AML-193 (cell line): ENCODE measurements at regions not wholly inside any gene's neighbourhood (a gene's known extent, or its start where the extent isn't known, plus 50 kb on each side); places are given as distances from the start of the nearest gene placed in this dataset.

Experiments
- DNase-seq, 2 experiments: peaks; one replicate each; lab custom pipeline; 2025; lab: John Stamatoyannopoulos, UW

DNA sequence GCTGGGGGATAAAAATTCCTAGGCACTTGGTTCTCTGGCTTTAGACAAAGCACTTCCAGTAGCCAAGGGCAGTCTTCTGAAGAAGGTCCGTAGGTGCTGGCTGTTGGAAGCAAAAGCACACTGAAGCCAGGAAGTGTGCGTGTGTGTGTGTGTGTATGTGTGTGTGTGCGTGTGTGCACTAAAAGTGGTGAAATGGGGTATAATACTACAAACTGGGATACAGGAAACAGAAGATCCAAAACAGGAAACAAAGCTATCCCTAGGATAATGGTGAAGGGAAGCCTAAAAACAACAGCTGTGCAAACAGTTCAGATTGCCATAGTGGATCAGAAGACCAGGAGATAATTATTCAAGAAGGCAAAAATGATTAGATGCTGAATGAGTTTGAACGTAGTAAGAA is 103.4 kb downstream of the IL20RB start:
- DNase-seq: no peak

DNA sequence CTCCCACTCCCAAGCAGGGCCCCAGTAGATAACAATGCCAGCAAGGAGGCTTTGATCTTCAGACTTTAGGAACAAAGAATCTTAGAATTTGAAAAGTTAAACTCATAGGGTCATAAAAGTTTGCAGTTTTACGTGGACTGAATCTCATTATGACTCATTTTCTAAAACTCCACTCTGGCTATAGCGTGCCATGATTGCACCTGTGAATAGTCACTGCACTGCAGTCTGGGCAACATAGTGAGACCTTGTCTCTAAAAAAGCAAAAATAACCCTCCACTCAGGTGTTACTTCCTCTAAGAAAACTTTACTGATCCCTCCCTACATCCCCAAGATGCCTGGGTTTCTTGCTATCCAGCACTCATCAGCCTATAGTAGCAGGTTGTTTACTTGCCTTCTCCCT is 104.5 kb downstream of the IL20RB start:
- no peak for DNase-seq

- DNase-seq: no peak
These were observed 107.6 kb downstream of the IL20RB start for GRCh38 chr3:137065381-137065780.

GRCh38 chr3:137066092-137066491 is 108.3 kb downstream of the IL20RB start:
- no peak for DNase-seq

GRCh38 chr3:137071104-137071503 is 113.3 kb downstream of the IL20RB start:
- no peak for DNase-seq

- DNase-seq: no peak
These were observed 117.2 kb downstream of the IL20RB start for GRCh38 chr3:137075020-137075419.

DNA sequence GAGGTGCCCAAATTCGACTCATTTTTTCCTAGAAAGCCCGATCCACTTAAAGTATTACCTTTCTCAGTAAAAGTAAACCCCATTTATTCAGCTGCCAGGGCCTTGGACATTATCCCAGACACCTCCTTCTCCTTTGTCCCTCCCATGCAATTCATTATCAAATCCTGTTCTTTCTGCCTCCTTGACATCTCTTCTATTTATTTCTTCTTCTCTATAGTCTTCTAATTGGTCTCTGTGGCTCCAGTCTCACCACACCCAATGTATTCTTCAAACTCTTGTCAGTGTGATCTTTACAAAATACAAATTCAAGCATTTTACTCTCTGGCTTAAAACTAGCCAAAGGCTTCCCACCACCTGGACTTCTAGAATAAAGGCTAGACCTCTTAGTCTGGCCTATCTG is 120.3 kb downstream of the IL20RB start:
- no peak for DNase-seq

DNA sequence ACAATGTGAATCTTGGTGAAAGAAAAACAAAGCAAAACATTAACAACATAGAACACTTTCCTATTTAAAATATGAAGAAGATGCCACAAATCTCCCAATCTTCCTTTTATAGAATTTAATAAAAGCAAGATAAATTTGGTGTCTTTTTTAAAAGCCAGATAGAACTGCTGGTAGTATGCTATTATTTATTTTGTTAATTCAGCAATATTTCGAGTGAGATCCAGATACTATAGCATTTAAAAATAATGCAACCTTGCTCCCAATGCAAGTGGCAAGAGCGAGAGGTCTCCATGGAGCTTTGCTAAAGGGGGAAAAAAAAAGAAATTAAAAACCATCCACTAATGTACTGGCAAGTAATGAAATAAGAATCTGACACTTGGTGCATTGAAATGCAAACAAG is 121.8 kb downstream of the IL20RB start:
- no peak for DNase-seq

DNA sequence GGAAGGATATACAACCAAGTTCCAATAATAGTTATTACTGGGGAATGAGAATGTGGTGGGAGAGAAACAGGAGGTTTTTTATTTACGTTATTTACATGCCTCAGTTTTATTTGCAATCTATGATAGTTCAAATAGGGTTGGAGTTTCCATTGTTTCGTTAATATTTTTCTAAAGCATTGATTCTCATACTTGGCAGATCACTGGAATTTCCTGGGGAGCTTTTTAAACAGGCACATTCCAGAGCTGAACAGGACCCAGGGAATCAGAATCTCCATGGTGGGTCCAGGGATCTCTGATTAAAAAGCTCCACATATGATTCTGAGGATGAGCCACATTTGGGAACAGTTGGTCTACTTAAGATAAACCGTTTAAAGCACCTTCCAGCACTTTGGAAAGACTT is 123.9 kb downstream of the IL20RB start:
- no peak for DNase-seq

DNA sequence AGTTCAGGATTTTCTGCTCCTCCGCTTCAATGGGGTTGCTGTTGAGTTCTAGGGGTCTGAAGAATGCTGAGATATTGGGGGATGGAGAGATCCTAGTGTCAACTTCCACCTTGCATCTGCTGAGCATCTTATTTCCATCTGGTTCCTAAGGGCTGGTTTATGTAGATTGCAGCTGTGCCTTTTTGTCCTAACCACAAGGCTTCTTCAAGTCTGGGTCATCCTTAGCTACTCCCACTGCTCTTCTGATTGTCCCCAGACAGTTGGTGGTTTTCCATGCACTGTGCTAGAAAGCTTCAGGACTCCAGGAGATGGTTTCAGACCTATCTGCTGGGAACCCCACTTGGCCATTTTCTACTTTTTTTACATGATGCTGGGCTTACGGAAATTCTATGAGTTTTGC is 125.0 kb downstream of the IL20RB start:
- DNase-seq: no peak

- no peak for DNase-seq
These were observed 125.5 kb downstream of the IL20RB start for GRCh38 chr3:137083332-137083731.

DNA sequence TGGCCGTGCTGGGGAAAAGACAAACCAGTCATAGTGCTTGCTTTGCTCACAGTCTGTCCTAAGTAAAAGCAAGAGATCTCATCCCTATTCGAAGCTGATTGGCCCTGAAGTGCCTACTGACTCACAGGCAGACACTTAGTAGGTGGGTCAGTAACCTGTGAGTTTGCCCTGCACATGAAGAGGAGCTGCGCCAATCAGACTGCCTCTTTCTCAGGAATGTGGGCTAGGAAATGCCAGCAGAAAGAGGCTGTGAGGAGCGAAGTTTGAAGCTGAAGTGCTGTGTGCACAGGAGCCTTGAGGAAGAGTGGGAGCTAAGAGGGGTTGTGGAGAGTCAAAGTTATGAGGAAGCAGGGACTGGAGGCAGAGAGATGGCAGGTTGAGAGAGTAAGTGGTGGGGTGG is 126.8 kb downstream of the IL20RB start:
- DNase-seq: no peak

GRCh38 chr3:137097386-137097785 is 139.6 kb downstream of the IL20RB start:
- no peak for DNase-seq

DNA sequence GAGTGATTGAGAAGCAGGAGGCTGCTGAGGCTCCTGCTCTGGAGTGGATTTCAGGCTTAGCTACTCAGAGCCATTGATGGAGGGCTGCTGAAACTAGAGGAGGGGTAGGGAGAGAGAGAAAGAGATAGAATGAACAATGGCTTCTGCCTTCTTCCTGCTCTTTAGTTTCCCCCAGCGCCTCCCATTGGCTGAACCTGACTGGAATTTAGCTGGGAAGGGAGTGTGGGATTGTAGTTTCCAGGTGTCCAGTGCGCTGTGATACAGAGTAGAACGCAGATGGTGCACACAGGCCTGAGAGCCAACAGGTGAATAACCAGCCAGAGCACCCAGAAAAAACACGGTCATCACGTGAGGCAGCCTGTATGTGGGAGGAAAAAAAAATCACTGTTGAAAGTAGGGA is 140.1 kb downstream of the IL20RB start:
- no peak for DNase-seq

GRCh38 chr3:137099364-137100219 is 141.8 kb downstream of the IL20RB start:
- DNase-seq: no peak

GRCh38 chr3:137100326-137100725 is 142.5 kb downstream of the IL20RB start:
- DNase-seq: no peak

GRCh38 chr3:137103739-137104138 is 146.0 kb downstream of the IL20RB start:
- no peak for DNase-seq

GRCh38 chr3:137105277-137105977 is 147.6 kb downstream of the IL20RB start:
- DNase-seq: peak; percentile 76 to 85

GRCh38 chr3:137106612-137107240 is 148.9 kb downstream of the IL20RB start:
- no peak for DNase-seq

DNA sequence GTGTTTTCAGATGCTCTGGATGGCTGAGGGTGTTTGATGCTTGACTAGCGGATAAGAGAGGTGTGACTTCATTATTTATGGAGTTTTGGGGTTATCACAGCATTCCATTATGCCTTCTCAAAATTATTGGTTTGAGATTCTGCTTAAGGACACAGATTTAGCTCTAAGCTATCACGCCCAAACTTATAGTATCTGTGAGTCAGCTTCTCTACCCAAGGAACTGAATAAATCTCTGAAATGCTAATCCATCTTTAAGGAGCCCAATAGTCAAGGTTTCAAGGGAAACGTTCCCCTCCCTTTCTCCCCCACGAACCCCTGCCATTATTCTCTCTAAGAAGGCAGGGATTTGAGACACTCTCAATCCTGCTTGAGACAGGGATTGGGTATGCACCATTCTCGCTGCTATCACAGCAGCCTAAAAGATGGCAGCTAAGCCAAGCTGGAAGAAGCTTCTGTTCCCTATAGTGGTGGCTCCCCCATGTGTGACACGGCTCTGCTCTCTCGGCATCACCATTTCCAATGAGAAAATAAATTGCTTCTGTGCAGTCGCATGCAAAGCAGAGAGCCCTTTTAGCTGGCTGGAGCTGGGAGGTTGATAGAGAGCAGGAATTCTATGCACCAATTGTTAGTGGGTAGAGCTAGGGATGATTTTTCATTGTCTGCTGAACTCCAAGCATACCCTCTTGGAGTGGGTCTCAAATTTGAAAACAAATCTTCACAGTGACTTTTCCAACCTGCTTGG is 151.1 kb downstream of the IL20RB start:
- no peak for DNase-seq

GRCh38 chr3:137110392-137110996 is 152.7 kb downstream of the IL20RB start:
- DNase-seq: peak; percentile 38 to 55

DNA sequence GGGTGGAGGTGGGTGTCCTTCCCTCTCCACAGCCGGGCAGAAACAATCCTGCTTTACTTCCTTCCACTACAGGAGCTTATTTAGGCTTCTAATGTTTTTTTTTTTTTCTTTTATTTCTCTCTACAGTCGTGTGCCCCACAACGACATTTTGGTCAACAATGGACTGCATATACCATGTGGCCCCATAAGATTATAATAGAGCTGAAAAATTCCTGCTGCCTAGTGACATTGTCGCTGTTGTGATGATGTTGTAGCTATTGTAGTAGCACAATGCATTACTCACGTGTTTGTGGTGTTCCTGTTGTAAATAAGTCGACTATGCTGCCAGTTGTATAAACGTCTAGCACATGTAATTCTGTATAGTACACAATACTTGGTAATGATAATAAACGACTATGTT is 153.7 kb downstream of the IL20RB start:
- no peak for DNase-seq
